ENCODE measurements at regions not wholly inside any gene's neighbourhood (a gene's known extent, or its start where the extent isn't known, plus 50 kb on each side); places are given as distances from the start of the nearest gene placed in this dataset.

DNA sequence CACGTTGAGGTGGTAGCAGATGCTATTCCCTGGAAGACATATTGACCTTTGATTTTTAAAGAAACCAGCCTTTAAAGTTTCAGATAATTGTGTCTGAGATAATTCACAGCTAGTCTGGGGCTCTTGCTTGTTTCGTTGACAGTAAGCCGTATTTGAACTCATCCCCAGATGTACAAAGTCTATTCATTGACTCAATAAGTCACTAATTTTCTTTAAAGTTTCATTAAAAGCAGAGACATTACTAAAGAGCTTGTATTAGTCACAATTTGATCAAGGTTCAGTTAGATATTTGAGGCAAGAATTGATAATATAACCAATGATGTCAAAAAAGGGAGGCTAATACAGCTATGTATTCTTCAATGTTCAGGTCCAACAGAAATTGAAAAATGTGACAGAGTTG is 158.0 kb downstream of the PCSK1 start:
- TF ChIP-seq, protein P1, sequence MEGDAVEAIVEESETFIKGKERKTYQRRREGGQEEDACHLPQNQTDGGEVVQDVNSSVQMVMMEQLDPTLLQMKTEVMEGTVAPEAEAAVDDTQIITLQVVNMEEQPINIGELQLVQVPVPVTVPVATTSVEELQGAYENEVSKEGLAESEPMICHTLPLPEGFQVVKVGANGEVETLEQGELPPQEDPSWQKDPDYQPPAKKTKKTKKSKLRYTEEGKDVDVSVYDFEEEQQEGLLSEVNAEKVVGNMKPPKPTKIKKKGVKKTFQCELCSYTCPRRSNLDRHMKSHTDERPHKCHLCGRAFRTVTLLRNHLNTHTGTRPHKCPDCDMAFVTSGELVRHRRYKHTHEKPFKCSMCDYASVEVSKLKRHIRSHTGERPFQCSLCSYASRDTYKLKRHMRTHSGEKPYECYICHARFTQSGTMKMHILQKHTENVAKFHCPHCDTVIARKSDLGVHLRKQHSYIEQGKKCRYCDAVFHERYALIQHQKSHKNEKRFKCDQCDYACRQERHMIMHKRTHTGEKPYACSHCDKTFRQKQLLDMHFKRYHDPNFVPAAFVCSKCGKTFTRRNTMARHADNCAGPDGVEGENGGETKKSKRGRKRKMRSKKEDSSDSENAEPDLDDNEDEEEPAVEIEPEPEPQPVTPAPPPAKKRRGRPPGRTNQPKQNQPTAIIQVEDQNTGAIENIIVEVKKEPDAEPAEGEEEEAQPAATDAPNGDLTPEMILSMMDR (IDR thresholded peaks at IDR 0.05), result no peak
- no peak for TF ChIP-seq POLR2A (IDR thresholded peaks at IDR 0.05)
- TF ChIP-seq POLR2AphosphoS5 (IDR thresholded peaks at IDR 0.05), result no peak
- TF ChIP-seq EP300 (IDR thresholded peaks at IDR 0.05), result no peak
